Small intestine (tissue), 7 donors: ENCODE measurements at regions not wholly inside any gene's neighbourhood (a gene's known extent, or its start where the extent isn't known, plus 50 kb on each side); places are given as distances from the start of the nearest gene placed in this dataset.
"Not testable (repeated sequence)": the region's sequence is repeated elsewhere in the genome, so short reads cannot be mapped to it uniquely, and the experiment has no call there.

Source experiments
- DNase-seq, 2 donors: peaks; one replicate each; pipeline versions ENCODE4 v3.0.0 to v3.0.0-alpha.2; 2013
- FAIRE-seq: peaks from 2 replicates; lab custom pipeline; 2012; peaks lifted over from hg19 to GRCh38; lab: Jason Lieb, UNC
- H3K27ac ChIP-seq, 3 donors: one replicate each; pipeline ENCODE4 v1.5.1; 2013; ENCODE audit warnings: low read length in 2 of 3, mild to moderate bottlenecking in 2 of 3, control low read depth in 1 of 3, inconsistent platforms in 1 of 3, low read depth in 1 of 3, moderate library complexity in 1 of 3
- H3K27me3 ChIP-seq, 3 donors: one replicate each; pipeline ENCODE4 v1.6.1; 2013; ENCODE audit warnings: low read length in 3 of 3, inconsistent platforms in 1 of 3; ENCODE audit not compliant: control insufficient read depth in 3 of 3, insufficient read depth in 3 of 3
- H3K36me3 ChIP-seq, 3 donors: one replicate each; pipeline ENCODE4 v1.6.1; 2013; ENCODE audit warnings: low read length in 3 of 3, inconsistent platforms in 1 of 3, low read depth in 1 of 3, mild to moderate bottlenecking in 1 of 3, moderate library complexity in 1 of 3; ENCODE audit not compliant: control insufficient read depth in 3 of 3, insufficient read depth in 2 of 3
- H3K4me1 ChIP-seq, 3 donors: one replicate each; pipeline ENCODE4 v1.6.1; 2013; ENCODE audit warnings: low read length in 2 of 3, inconsistent platforms in 1 of 3, low read depth in 1 of 3, mild to moderate bottlenecking in 1 of 3, moderate library complexity in 1 of 3; ENCODE audit not compliant: control insufficient read depth in 3 of 3, insufficient read depth in 2 of 3
- H3K4me3 ChIP-seq, 3 donors: one replicate each; pipeline ENCODE4 v1.5.1; 2013; ENCODE audit warnings: low read length in 3 of 3, control low read depth in 1 of 3, inconsistent platforms in 1 of 3, low read depth in 1 of 3, mild to moderate bottlenecking in 1 of 3, moderate library complexity in 1 of 3
- H3K9me3 ChIP-seq, 2 donors: one replicate each; pipeline ENCODE4 v1.6.1; 2013; ENCODE audit warnings: low read depth in 1 of 2, low read length in 1 of 2; ENCODE audit not compliant: control insufficient read depth in 2 of 2, insufficient read depth in 1 of 2
- WGBS, 3 donors: extraction: QIAGEN DNeasy Blood & Tissue Kit; methylation state at CpG; one replicate each; pipeline ENCODE4 v1.1.7; 2013; 5-methylcytosine and 5-hydroxymethylcytosine counted together
- donor health status: healthy with polysubstance abuse.
- donor health status: control.
- donor health status: control.
- donor health status: Bipolar disorder and iron deficiency.
- donor health status: healthy.

GRCh38 chr4:66946761-66947160 lies 598.5 kb downstream of the CENPC start:
- Histone ChIP-seq H3K4me3 (no peak overlapping the region), H3K36me3 (no peaks in the 10 kb centered on the region), H3K27ac (no peak overlapping the region), H3K9me3 (no peaks in the 10 kb centered on the region), H3K4me1 (no peaks in the 10 kb centered on the region), H3K27me3 (no peaks in the 10 kb centered on the region)
- no peak for FAIRE-seq
- DNase-seq = no peak
- WGBS, 3 donors = 68 to 81% (median 74%) methylated on average over 1 of the region's 1 CpG

- H3K4me1 ChIP-seq = no peaks in the 10 kb centered on the region
- FAIRE-seq (no peak), DNase-seq (no peak)
- no peak overlapping the region for H3K27ac ChIP-seq
- 65 to 71% (median 67%) methylated on average over 4 of the region's 4 CpGs for WGBS, 3 donors
- no peaks in the 10 kb centered on the region for H3K36me3 ChIP-seq
- H3K4me3 ChIP-seq = no peak overlapping the region
- no peaks in the 10 kb centered on the region for H3K9me3 ChIP-seq
- no peaks in the 10 kb centered on the region for H3K27me3 ChIP-seq
Observed at GRCh38 chr4:66943112-66943511, 602.2 kb downstream of the CENPC start.

- 89 to 95% (median 93%) methylated on average over 3 of the region's 3 CpGs for WGBS, 3 donors
- H3K27me3 ChIP-seq, H3K27ac ChIP-seq, FAIRE-seq, H3K9me3 ChIP-seq, H3K36me3 ChIP-seq, DNase-seq, H3K4me1 ChIP-seq, H3K4me3 ChIP-seq: not testable (repeated sequence)
Observed at GRCh38 chr4:66931981-66932380, 613.3 kb downstream of the CENPC start.

- Histone ChIP-seq H3K36me3 (no peaks in the 10 kb centered on the region), H3K4me3 (no peak overlapping the region), H3K27ac (no peak overlapping the region), H3K4me1 (no peaks in the 10 kb centered on the region), H3K9me3 (no peaks in the 10 kb centered on the region), H3K27me3 (no peaks in the 10 kb centered on the region)
- FAIRE-seq (no peak), DNase-seq (no peak)
Observed at GRCh38 chr4:66930206-66930605, 615.1 kb downstream of the CENPC start.

- FAIRE-seq (no peak), DNase-seq (no peak)
- Histone ChIP-seq H3K27ac (no peak overlapping the region), H3K36me3 (no peaks in the 10 kb centered on the region), H3K9me3 (no peaks in the 10 kb centered on the region), H3K4me3 (no peak overlapping the region), H3K27me3 (no peaks in the 10 kb centered on the region), H3K4me1 (no peaks in the 10 kb centered on the region)
- WGBS, 3 donors = 76 to 91% (median 77%) methylated on average over 1 of the region's 1 CpG
Observed at GRCh38 chr4:66929748-66930147, 615.6 kb downstream of the CENPC start.

GRCh38 chr4:66928881-66929280 lies 616.4 kb downstream of the CENPC start:
- not testable (repeated sequence) for H3K4me1 ChIP-seq, H3K9me3 ChIP-seq, FAIRE-seq, H3K27ac ChIP-seq, H3K36me3 ChIP-seq, H3K27me3 ChIP-seq, DNase-seq, H3K4me3 ChIP-seq

- WGBS, 3 donors = 49 to 65% (median 63%) methylated on average over 3 of the region's 3 CpGs
- Histone ChIP-seq H3K27me3 (no peaks in the 10 kb centered on the region), H3K36me3 (no peaks in the 10 kb centered on the region), H3K9me3 (no peaks in the 10 kb centered on the region), H3K27ac (no peak overlapping the region), H3K4me3 (no peak overlapping the region), H3K4me1 (no peaks in the 10 kb centered on the region)
- DNase-seq (no peak), FAIRE-seq (no peak)
Observed at GRCh38 chr4:66927937-66928336, 617.4 kb downstream of the CENPC start.

GRCh38 chr4:66926687-66927086 lies 618.6 kb downstream of the CENPC start:
- no peak for FAIRE-seq
- H3K27ac ChIP-seq = no peak overlapping the region
- WGBS, 3 donors = 90 to 96% (median 93%) methylated on average over 3 of the region's 3 CpGs

GRCh38 chr4:66923081-66923865 lies 622.0 kb downstream of the CENPC start:
- H3K4me1 ChIP-seq = no peaks in the 10 kb centered on the region
- H3K36me3 ChIP-seq = no peaks in the 10 kb centered on the region
- H3K27me3 ChIP-seq = no peaks in the 10 kb centered on the region
- no peak for FAIRE-seq
- H3K9me3 ChIP-seq = no peaks in the 10 kb centered on the region
- no peak overlapping the region for H3K4me3 ChIP-seq
- H3K27ac ChIP-seq = no peak overlapping the region
- no peak for DNase-seq

More at GRCh38 chr4:66926687-66927086, 618.6 kb downstream of the CENPC start:
- H3K27me3 ChIP-seq = no peaks in the 10 kb centered on the region
- DNase-seq = no peak
- no peaks in the 10 kb centered on the region for H3K9me3 ChIP-seq
- H3K36me3 ChIP-seq = no peaks in the 10 kb centered on the region
- no peak overlapping the region for H3K4me3 ChIP-seq
- H3K4me1 ChIP-seq = no peaks in the 10 kb centered on the region
